CD14-positive monocyte (primary cell): ENCODE measurements at regions not wholly inside any gene's neighbourhood (a gene's known extent, or its start where the extent isn't known, plus 50 kb on each side); places are given as distances from the start of the nearest gene placed in this dataset.

Experiments
- DNase-seq, 3 donors: peaks; one replicate each; pipeline ENCODE4 v3.0.0-alpha.2; 2011 to 2022
- H2AFZ ChIP-seq: 2 replicates; pipeline ENCODE4 v1.6.0; 2012; ENCODE audit warnings: mild to moderate bottlenecking, low read depth, low read length, inconsistent platforms; ENCODE audit not compliant: insufficient read depth, poor library complexity, severe bottlenecking
- H3K27ac ChIP-seq, 2 donors: 1 replicate in 1 of 2; 2 replicates in 1 of 2; pipeline ENCODE4 v1.5.1; 2012 to 2013; ENCODE audit warnings: low read length in 2 of 2, control low read depth in 1 of 2, inconsistent platforms in 1 of 2, low read depth in 1 of 2, mild to moderate bottlenecking in 1 of 2
- H3K27me3 ChIP-seq, 2 donors: one replicate each; pipeline versions ENCODE4 v1.6.0 to v1.6.1; 2011 to 2013; ENCODE audit warnings: low read length in 2 of 2; ENCODE audit not compliant: control insufficient read depth in 2 of 2, insufficient read depth in 2 of 2
- H3K36me3 ChIP-seq, 2 donors: replicated peaks in 1 of 2; 1 replicate in 1 of 2; 2 replicates in 1 of 2; pipeline versions ENCODE4 v1.5.1 to v1.6.1; 2012 to 2013; ENCODE audit warnings: low read length in 2 of 2, control low read depth in 1 of 2, inconsistent platforms in 1 of 2, mild to moderate bottlenecking in 1 of 2; ENCODE audit not compliant: insufficient read depth in 2 of 2, control insufficient read depth in 1 of 2
- H3K4me1 ChIP-seq, 2 donors: 1 replicate in 1 of 2; 2 replicates in 1 of 2; pipeline versions ENCODE4 v1.5.1 to v1.6.1; 2012 to 2013; ENCODE audit warnings: low read length in 2 of 2, control low read depth in 1 of 2, inconsistent platforms in 1 of 2, mild to moderate bottlenecking in 1 of 2, moderate library complexity in 1 of 2; ENCODE audit not compliant: insufficient read depth in 2 of 2, control insufficient read depth in 1 of 2
- H3K4me2 ChIP-seq: replicated peaks from 2 replicates; pipeline ENCODE3; 2012; ENCODE audit warnings: low read length, moderate library complexity, mild to moderate bottlenecking; ENCODE audit not compliant: poor library complexity, severe bottlenecking; ENCODE audit errors: extremely low read depth
- H3K4me3 ChIP-seq, 3 experiments: fragments of 200-600 bp in 1 of 3; sonication (generic) in 1 of 3; replicated peaks in 1 of 3; 1 replicate in 2 of 3; 2 replicates in 1 of 3; pipeline ENCODE4 v1.5.1; 2011 to 2013; ENCODE audit warnings: low read length in 3 of 3, mild to moderate bottlenecking in 3 of 3, control low read depth in 2 of 3, low read depth in 2 of 3, inconsistent platforms in 1 of 3, moderate library complexity in 1 of 3
- H3K79me2 ChIP-seq: 2 replicates; pipeline ENCODE4 v1.6.0; 2012; ENCODE audit warnings: mild to moderate bottlenecking, control low read depth, inconsistent platforms, low read length, moderate library complexity; ENCODE audit not compliant: insufficient read depth
- H3K9ac ChIP-seq: 2 replicates; pipeline ENCODE4 v1.6.0; 2017; ENCODE audit warnings: low read length, mild to moderate bottlenecking; ENCODE audit not compliant: insufficient read depth, poor library complexity, severe bottlenecking
- H3K9me3 ChIP-seq, 2 donors: replicated peaks in 1 of 2; 1 replicate in 1 of 2; 2 replicates in 1 of 2; pipeline versions ENCODE4 v1.5.1 to v1.6.1; 2012 to 2013; ENCODE audit warnings: low read length in 2 of 2, control low read depth in 1 of 2; ENCODE audit not compliant: control insufficient read depth in 1 of 2, insufficient read depth in 1 of 2
- H4K20me1 ChIP-seq: 2 replicates; pipeline ENCODE4 v1.6.0; 2012; ENCODE audit warnings: mild to moderate bottlenecking, low read length, control low read depth, moderate library complexity; ENCODE audit not compliant: insufficient read depth
- H3K27ac Mint-ChIP-seq, 7 donors: one replicate each; pipeline ENCODE4 v1.8.0; 2020; ENCODE audit warnings: mild to moderate bottlenecking in 7 of 7, mixed read lengths in 7 of 7, moderate library complexity in 6 of 7, inconsistent platforms in 2 of 7
- H3K27me3 Mint-ChIP-seq, 3 donors: one replicate each; pipeline ENCODE4 v1.8.0; 2021 to 2022; ENCODE audit warnings: low read depth in 3 of 3, mild to moderate bottlenecking in 3 of 3, mixed read lengths in 3 of 3, moderate library complexity in 3 of 3, inconsistent platforms in 1 of 3
- H3K36me3 Mint-ChIP-seq, 2 donors: one replicate each; pipeline ENCODE4 v1.8.0; 2020; ENCODE audit warnings: mixed read lengths in 2 of 2, inconsistent platforms in 1 of 2, mild to moderate bottlenecking in 1 of 2
- H3K4me1 Mint-ChIP-seq: one replicate; pipeline ENCODE4 v1.8.0; 2020; ENCODE audit warnings: mild to moderate bottlenecking, mixed read lengths
- H3K4me3 Mint-ChIP-seq, 2 donors: one replicate each; pipeline ENCODE4 v1.8.0; 2020; ENCODE audit warnings: mild to moderate bottlenecking in 2 of 2, mixed read lengths in 2 of 2, moderate library complexity in 1 of 2
- H3K9me3 Mint-ChIP-seq, 7 donors: one replicate each; pipeline ENCODE4 v1.8.0; 2020 to 2022; ENCODE audit warnings: mixed read lengths in 7 of 7, mild to moderate bottlenecking in 6 of 7, moderate library complexity in 6 of 7, inconsistent platforms in 2 of 7
- WGBS: methylation state at CpG from one replicate; pipeline ENCODE4 v1.1.5; 2013; ENCODE audit warnings: missing lambda C conversion rate; ENCODE audit not compliant: insufficient coverage; 5-methylcytosine and 5-hydroxymethylcytosine counted together
- intact Hi-C, 2 donors: fragments of 100-400 bp; cut with micrococcal nuclease; formaldehyde crosslinking; loops; one replicate each; pipeline versions ENCODE4 v1.15.0 to v1.15.1; 2023
- TF ChIP-seq, protein P1 (sequence below): fragments of 200-600 bp; IDR thresholded peaks from one replicate; pipeline ENCODE4 v1.8.0; 2022; ENCODE audit warnings: antibody characterized with exemption, mild to moderate bottlenecking

DNA sequence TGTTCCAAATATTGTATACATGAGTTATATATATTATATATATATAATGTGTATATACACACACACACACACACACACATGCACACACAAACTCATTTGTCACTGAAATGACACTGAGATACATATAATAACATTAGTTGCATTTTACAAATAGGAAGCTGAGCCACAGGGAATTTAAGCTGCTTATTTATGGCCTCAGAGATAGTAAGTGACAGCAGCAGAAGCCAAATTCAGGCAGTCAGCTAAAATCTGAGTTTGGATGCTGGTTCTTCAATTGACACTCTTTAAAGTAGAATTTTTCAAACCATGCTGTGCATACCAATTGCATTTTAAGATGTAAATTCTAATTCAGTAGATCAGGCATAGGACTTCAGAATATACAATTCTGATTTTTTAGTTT, 163.3 kb upstream of the CTSO start:
- Histone ChIP-seq H2AFZ (no peak overlapping the region), H3K27me3 (no peaks in the 10 kb centered on the region), H3K4me1 (no peaks in the 10 kb centered on the region), H3K4me3 (no peak overlapping the region), H3K36me3 (no peaks in the 10 kb centered on the region), H4K20me1 (no peaks in the 10 kb centered on the region), H3K79me2 (no peaks in the 10 kb centered on the region), H3K4me2 (no peak overlapping the region), H3K9ac (no peak overlapping the region), H3K9me3 (no peaks in the 10 kb centered on the region), H3K27ac (no peak overlapping the region)
- peaks cover 0 to 2% (median 0%) of the 10 kb centered on the region in 7 donors for H3K9me3 Mint-ChIP-seq
- H3K4me3 Mint-ChIP-seq: no peak overlapping the region
- TF ChIP-seq, protein P1, sequence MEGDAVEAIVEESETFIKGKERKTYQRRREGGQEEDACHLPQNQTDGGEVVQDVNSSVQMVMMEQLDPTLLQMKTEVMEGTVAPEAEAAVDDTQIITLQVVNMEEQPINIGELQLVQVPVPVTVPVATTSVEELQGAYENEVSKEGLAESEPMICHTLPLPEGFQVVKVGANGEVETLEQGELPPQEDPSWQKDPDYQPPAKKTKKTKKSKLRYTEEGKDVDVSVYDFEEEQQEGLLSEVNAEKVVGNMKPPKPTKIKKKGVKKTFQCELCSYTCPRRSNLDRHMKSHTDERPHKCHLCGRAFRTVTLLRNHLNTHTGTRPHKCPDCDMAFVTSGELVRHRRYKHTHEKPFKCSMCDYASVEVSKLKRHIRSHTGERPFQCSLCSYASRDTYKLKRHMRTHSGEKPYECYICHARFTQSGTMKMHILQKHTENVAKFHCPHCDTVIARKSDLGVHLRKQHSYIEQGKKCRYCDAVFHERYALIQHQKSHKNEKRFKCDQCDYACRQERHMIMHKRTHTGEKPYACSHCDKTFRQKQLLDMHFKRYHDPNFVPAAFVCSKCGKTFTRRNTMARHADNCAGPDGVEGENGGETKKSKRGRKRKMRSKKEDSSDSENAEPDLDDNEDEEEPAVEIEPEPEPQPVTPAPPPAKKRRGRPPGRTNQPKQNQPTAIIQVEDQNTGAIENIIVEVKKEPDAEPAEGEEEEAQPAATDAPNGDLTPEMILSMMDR: no peak
- intact Hi-C loops: no loop called here
- DNase-seq: no peak
- H3K4me1 Mint-ChIP-seq: no peaks in the 10 kb centered on the region
- no peak overlapping the region for H3K27ac Mint-ChIP-seq
- H3K27me3 Mint-ChIP-seq: no peaks in the 10 kb centered on the region
- H3K36me3 Mint-ChIP-seq: no peaks in the 10 kb centered on the region

DNA sequence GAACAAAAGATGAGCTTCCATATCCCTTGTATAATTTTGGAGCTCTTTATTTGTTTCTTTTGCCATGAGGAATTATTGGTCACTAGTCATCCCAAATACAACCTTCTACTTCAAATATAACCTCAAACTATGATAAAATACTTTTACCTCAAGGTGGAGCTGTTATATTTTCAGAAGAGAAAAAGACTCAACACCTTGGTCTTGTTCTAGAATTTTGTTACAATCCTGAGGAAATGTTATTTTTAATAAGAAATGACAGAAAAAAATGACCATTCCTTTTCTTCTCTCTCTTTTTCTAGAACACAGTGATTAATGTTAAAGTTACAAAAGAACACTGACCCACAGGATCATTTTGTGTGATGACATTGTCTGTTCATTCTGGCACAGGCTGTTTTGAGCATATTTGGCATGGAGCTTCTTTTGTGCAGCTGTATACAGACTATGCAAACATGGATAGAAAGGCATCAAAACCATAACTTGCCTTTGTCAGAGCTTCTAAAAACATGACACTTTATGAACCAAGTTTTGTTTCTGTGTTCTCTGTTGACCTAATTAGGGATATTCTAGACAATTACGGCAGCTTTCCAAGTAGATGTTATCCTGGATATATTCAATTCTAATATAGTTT, 159.6 kb upstream of the CTSO start:
- WGBS: no CpG with 5 or more reads among the region's 1 CpG
- Histone ChIP-seq H3K79me2 (no peaks in the 10 kb centered on the region), H3K9me3 (no peaks in the 10 kb centered on the region), H3K27ac (no peak overlapping the region), H4K20me1 (no peaks in the 10 kb centered on the region), H3K4me1 (peaks cover 0 to 8% of the 10 kb centered on the region in 2 donors), H3K27me3 (no peaks in the 10 kb centered on the region), H3K4me2 (no peak overlapping the region), H3K36me3 (no peaks in the 10 kb centered on the region), H3K9ac (no peak overlapping the region), H3K4me3 (no peak overlapping the region), H2AFZ (no peak overlapping the region)
- intact Hi-C loops: no loop called here
- H3K27ac Mint-ChIP-seq: no peak overlapping the region
- TF ChIP-seq, protein P1: no peak
- no peaks in the 10 kb centered on the region for H3K27me3 Mint-ChIP-seq
- peaks cover 0 to 9% (median 4%) of the 10 kb centered on the region in 7 donors for H3K9me3 Mint-ChIP-seq
- peaks cover 12% of the 10 kb centered on the region for H3K4me1 Mint-ChIP-seq
- no peak overlapping the region for H3K4me3 Mint-ChIP-seq
- no peaks in the 10 kb centered on the region for H3K36me3 Mint-ChIP-seq
- no peak for DNase-seq
